MCF 10A (cell line): ENCODE measurements at regions not wholly inside any gene's neighbourhood (a gene's known extent, or its start where the extent isn't known, plus 50 kb on each side); places are given as distances from the start of the nearest gene placed in this dataset.
"Not testable (repeated sequence)": the region's sequence is repeated elsewhere in the genome, so short reads cannot be mapped to it uniquely, and the experiment has no call there.

Experiments used
- BruUV-seq: library from RNA; stranded (reverse); fragments of 400-500 nt; replicated peaks from 2 replicates; lab custom pipeline; 2021; lab: Mats Ljungman, UMichigan
- CTCF ChIA-PET: fragments of 300-600 bp; sonication (Branson Sonifier 250); formaldehyde crosslinking; extraction: SDS; loops from one replicate; lab custom pipeline; 2021; ENCODE audit warnings: antibody characterized with exemption, inconsistent platforms; lab: Yijun Ruan, JAX
- POLR2A ChIA-PET: fragments of 300-600, 350-650 bp; sonication (Branson Sonifier 250); formaldehyde crosslinking; extraction: SDS; loops from one replicate; lab custom pipeline; 2020; ENCODE audit warnings: antibody characterized with exemption, inconsistent platforms; lab: Yijun Ruan, JAX
- DNase-seq: peaks from one replicate; pipeline ENCODE4 v3.0.0-alpha.2; 2018; ENCODE audit not compliant: unreplicated experiment
- H3K27ac Mint-ChIP-seq: one replicate; pipeline ENCODE4 v1.8.0; 2022; ENCODE audit warnings: mild to moderate bottlenecking, low read depth, mixed read lengths; ENCODE audit not compliant: unreplicated experiment
- H3K27me3 Mint-ChIP-seq: one replicate; pipeline ENCODE4 v1.8.0; 2022; ENCODE audit warnings: mixed read lengths; ENCODE audit not compliant: insufficient read depth, unreplicated experiment
- H3K36me3 Mint-ChIP-seq: one replicate; pipeline ENCODE4 v1.8.0; 2022; ENCODE audit warnings: mild to moderate bottlenecking, moderate library complexity, mixed read lengths; ENCODE audit not compliant: insufficient read depth, unreplicated experiment
- H3K4me1 Mint-ChIP-seq: one replicate; pipeline ENCODE4 v1.8.0; 2022; ENCODE audit warnings: mixed read lengths; ENCODE audit not compliant: insufficient read depth, unreplicated experiment
- H3K4me3 Mint-ChIP-seq: one replicate; pipeline ENCODE4 v1.8.0; 2022; ENCODE audit warnings: mild to moderate bottlenecking, moderate library complexity, mixed read lengths; ENCODE audit not compliant: unreplicated experiment
- H3K9me3 Mint-ChIP-seq: one replicate; pipeline ENCODE4 v1.8.0; 2022; ENCODE audit warnings: mixed read lengths; ENCODE audit not compliant: unreplicated experiment
- CTCF ChIP-seq: fragments of 200-600 bp; IDR thresholded peaks from one replicate; pipeline ENCODE4 v1.8.0; 2022; ENCODE audit warnings: antibody characterized with exemption, mild to moderate bottlenecking; ENCODE audit not compliant: unreplicated experiment
- intact Hi-C: fragments of 100-400 bp; cut with micrococcal nuclease; formaldehyde crosslinking; loops from 2 replicates; pipeline ENCODE4 v1.14.1; 2022

- BruUV-seq: no TSS peak
- H3K9me3 Mint-ChIP-seq: no peaks in the 10 kb centered on the region
- H3K27me3 Mint-ChIP-seq: peaks cover 29% of the 10 kb centered on the region
- no peak overlapping the region for H3K4me3 Mint-ChIP-seq
- POLR2A ChIA-PET: no interaction called here
- no peak for TF ChIP-seq CTCF
- no peak overlapping the region for H3K27ac Mint-ChIP-seq
- H3K4me1 Mint-ChIP-seq: peaks cover 13% of the 10 kb centered on the region
- H3K36me3 Mint-ChIP-seq: no peaks in the 10 kb centered on the region
- CTCF ChIA-PET: interaction anchor here (0.7 to 2.8 kb wide), 5 partner anchors 10 to 369 kb away, joined by 4 to 10 read pairs (median 6); no protein-coding TSS in a partner anchor
- no peak for DNase-seq
- intact Hi-C loops: loop anchor here (10.0 kb wide), 1 partner anchor 98 kb away; no protein-coding TSS in a partner anchor
Observed at GRCh38 chr3:14266361-14266760, 87.7 kb downstream of the LSM3 start.

- no TSS peak for BruUV-seq
- H3K27me3 Mint-ChIP-seq: peaks cover 15% of the 10 kb centered on the region
- H3K9me3 Mint-ChIP-seq: no peaks in the 10 kb centered on the region
- TF ChIP-seq CTCF: no peak
- ChIA-PET POLR2A (interaction anchor here (0.9 kb wide), 1 partner anchor 64 kb away, joined by 3 read pairs; no protein-coding TSS in a partner anchor), CTCF (interaction anchor here (0.8 to 2.5 kb wide), 4 partner anchors 64 to 200 kb away, joined by 3 to 10 read pairs (median 6); no protein-coding TSS in a partner anchor)
- peaks cover 13% of the 10 kb centered on the region for H3K4me1 Mint-ChIP-seq
- H3K36me3 Mint-ChIP-seq: no peaks in the 10 kb centered on the region
- H3K4me3 Mint-ChIP-seq: no peak overlapping the region
- peak overlapping the region; percentile 39 for H3K27ac Mint-ChIP-seq
- DNase-seq: peak; percentile 24
- intact Hi-C loops: loop anchor here (10.0 kb wide), 1 partner anchor 97 kb away; no protein-coding TSS in a partner anchor
Observed at GRCh38 chr3:14267976-14268375, 89.4 kb downstream of the LSM3 start.

- Mint-ChIP-seq H3K27me3 (peaks cover 7% of the 10 kb centered on the region), H3K4me1 (peaks cover 13% of the 10 kb centered on the region), H3K27ac (no peak overlapping the region), H3K4me3 (no peak overlapping the region), H3K36me3 (no peaks in the 10 kb centered on the region), H3K9me3 (no peaks in the 10 kb centered on the region)
- POLR2A ChIA-PET: no interaction called here
- no peak for TF ChIP-seq CTCF
- no peak for DNase-seq
- no TSS peak for BruUV-seq
- CTCF ChIA-PET: interaction anchor here (0.5 to 2.5 kb wide), 3 partner anchors 65 to 199 kb away, joined by 4 to 10 read pairs (median 5); no protein-coding TSS in a partner anchor
- intact Hi-C loops: loop anchor here (10.0 kb wide), 1 partner anchor 96 kb away; no protein-coding TSS in a partner anchor
Observed at GRCh38 chr3:14268897-14269296, 90.3 kb downstream of the LSM3 start.

GRCh38 chr3:14272041-14272958, 93.7 kb downstream of the LSM3 start:
- H3K36me3 Mint-ChIP-seq, H3K9me3 Mint-ChIP-seq, H3K4me3 Mint-ChIP-seq, BruUV-seq, POLR2A ChIA-PET, DNase-seq, intact Hi-C loops, H3K27ac Mint-ChIP-seq, H3K27me3 Mint-ChIP-seq: not testable (repeated sequence)
- CTCF ChIA-PET: interaction anchor here (0.6 to 1.3 kb wide), 2 partner anchors 11 to 130 kb away, joined by 3 to 5 read pairs; no protein-coding TSS in a partner anchor
- H3K4me1 Mint-ChIP-seq: peaks cover 13% of the 10 kb centered on the region

- H3K4me3 Mint-ChIP-seq, BruUV-seq, CTCF ChIA-PET, intact Hi-C loops, H3K36me3 Mint-ChIP-seq, H3K4me1 Mint-ChIP-seq, H3K9me3 Mint-ChIP-seq, POLR2A ChIA-PET, H3K27me3 Mint-ChIP-seq, DNase-seq, H3K27ac Mint-ChIP-seq: not testable (repeated sequence)
Observed at GRCh38 chr3:14272959-14273560, 94.4 kb downstream of the LSM3 start.
